Lower leg skin (tissue), 4 donors: ENCODE measurements at regions not wholly inside any gene's neighbourhood (a gene's known extent, or its start where the extent isn't known, plus 50 kb on each side); places are given as distances from the start of the nearest gene placed in this dataset.
"Not testable (repeated sequence)": the region's sequence is repeated elsewhere in the genome, so short reads cannot be mapped to it uniquely, and the experiment has no call there.

Source experiments
- DNase-seq, 2 donors: peaks; one replicate each; pipeline ENCODE4 v3.0.0-alpha.2; 2019; ENCODE audit warnings: low spot score in 2 of 2
- H3K4me3 ChIP-seq: fragments of 200-600 bp; sonication (generic); 2 replicates; pipeline ENCODE4 v1.5.1; 2017; ENCODE audit warnings: mild to moderate bottlenecking, low read depth; ENCODE audit not compliant: poor library complexity, severe bottlenecking
- CTCF ChIP-seq, 3 donors: fragments of 450-650 bp; IDR thresholded peaks; one replicate each; pipeline ENCODE4 v1.5.1; 2016; ENCODE audit warnings: antibody characterized with exemption in 3 of 3, mild to moderate bottlenecking in 3 of 3, moderate library complexity in 2 of 3
- POLR2A ChIP-seq, 2 donors: fragments of 450-650 bp; IDR thresholded peaks; one replicate each; pipeline ENCODE4 v1.6.1; 2016 to 2017; ENCODE audit warnings: antibody characterized with exemption in 2 of 2, mild to moderate bottlenecking in 1 of 2, moderate library complexity in 1 of 2
- WGBS, 2 donors: methylation state at CpG; one replicate each; pipeline ENCODE4 v1.1.5; 2018; 5-methylcytosine and 5-hydroxymethylcytosine counted together
- intact Hi-C: fragments of 100-400 bp; cut with DNase I; formaldehyde crosslinking; loops from one replicate; pipeline ENCODE4 v1.15.0; 2023; ENCODE audit warnings: low total_unique reads

- DNase-seq, result no peak
- TF ChIP-seq POLR2A (IDR thresholded peaks at IDR 0.05) (no peak), CTCF (IDR thresholded peaks at IDR 0.05) (no peak)
- no peak overlapping the region for H3K4me3 ChIP-seq
- intact Hi-C loops, result no loop called here
Measured at GRCh38 chr2:144774809-144775208, 254.9 kb upstream of the ZEB2 start.

- no peak for DNase-seq
- intact Hi-C loops, result no loop called here
- no peak for TF ChIP-seq CTCF (IDR thresholded peaks at IDR 0.05)
- TF ChIP-seq POLR2A (IDR thresholded peaks at IDR 0.05), result no peak
- WGBS, 2 donors, result 88 to 95% methylated on average over 3 of the region's 3 CpGs
- no peak overlapping the region for H3K4me3 ChIP-seq
Measured at GRCh38 chr2:144771348-144771747, 251.4 kb upstream of the ZEB2 start.

GRCh38 chr2:144770616-144771230, 250.8 kb upstream of the ZEB2 start:
- TF ChIP-seq POLR2A (IDR thresholded peaks at IDR 0.05) (no peak), CTCF (IDR thresholded peaks at IDR 0.05) (no peak)
- DNase-seq, result no peak
- 78 to 92% methylated on average over 6 of the region's 6 CpGs for WGBS, 2 donors
- intact Hi-C loops, result no loop called here
- no peak overlapping the region for H3K4me3 ChIP-seq

- intact Hi-C loops, DNase-seq, H3K4me3 ChIP-seq: not testable (repeated sequence)
- 84 to 90% methylated on average over 2 of the region's 2 CpGs for WGBS, 2 donors
Measured at GRCh38 chr2:144760939-144761338, 241.0 kb upstream of the ZEB2 start.

- no peak for DNase-seq
- TF ChIP-seq POLR2A (IDR thresholded peaks at IDR 0.05) (no peak), CTCF (IDR thresholded peaks at IDR 0.05) (no peak)
- intact Hi-C loops, result no loop called here
Measured at GRCh38 chr2:144759746-144760145, 239.8 kb upstream of the ZEB2 start.

GRCh38 chr2:144758196-144758595, 238.3 kb upstream of the ZEB2 start:
- intact Hi-C loops, result not testable (repeated sequence)

More at GRCh38 chr2:144759746-144760145, 239.8 kb upstream of the ZEB2 start:
- no peak overlapping the region for H3K4me3 ChIP-seq

GRCh38 chr2:144753416-144753815, 233.5 kb upstream of the ZEB2 start:
- H3K4me3 ChIP-seq, result no peak overlapping the region
- intact Hi-C loops, result no loop called here
- no peak for TF ChIP-seq POLR2A (IDR thresholded peaks at IDR 0.05)
- TF ChIP-seq CTCF (IDR thresholded peaks at IDR 0.05), result no peak
- WGBS, 2 donors, result 69 to 73% methylated on average over 3 of the region's 3 CpGs
- DNase-seq, result no peak

More at GRCh38 chr2:144758196-144758595, 238.3 kb upstream of the ZEB2 start:
- not testable (repeated sequence) for H3K4me3 ChIP-seq, DNase-seq
